ENCODE measurements at regions not wholly inside any gene's neighbourhood (a gene's known extent, or its start where the extent isn't known, plus 50 kb on each side); places are given as distances from the start of the nearest gene placed in this dataset.

GRCh38 chr10:78489034-78489433 lies 455.4 kb downstream of the RPS24 start:
- H3K27me3 ChIP-seq (replicated peaks; ENCODE audit: insufficient read depth, low read depth, low read length, poor library complexity) = peaks cover 2% of the 10 kb centered on the region
- POLR2A ChIA-PET (ENCODE audit: low non-redundant PET) = no interaction called here
- TF ChIP-seq CTCF (conservative IDR thresholded peaks at IDR 0.05; ENCODE audit: low read depth, low read length) (no peak), EZH2 (IDR thresholded peaks at IDR 0.05; ENCODE audit: borderline replicate concordance, low read depth, low read length, poor library complexity, severe bottlenecking) (no peak)
- intact Hi-C loops (cut with micrococcal nuclease; ENCODE audit: unreplicated experiment) = no loop called here
- H3K27ac ChIP-seq (ENCODE audit: low read depth, low read length, poor library complexity, severe bottlenecking) = no peak overlapping the region
- H3K4me3 ChIP-seq (ENCODE audit: low read depth, low read length, poor library complexity, severe bottlenecking) = no peak overlapping the region
- DNase-seq (ENCODE audit: low spot score) = no peak
- H3K4me1 ChIP-seq (ENCODE audit: insufficient read depth, low read length, poor library complexity, severe bottlenecking) = no peaks in the 10 kb centered on the region
- H3K36me3 ChIP-seq (ENCODE audit: insufficient read depth, low read length, poor library complexity, severe bottlenecking) = no peaks in the 10 kb centered on the region
- BruUV-seq (replicated peaks) = no TSS peak
- CTCF ChIA-PET = no interaction called here
- peaks cover 7% of the 10 kb centered on the region for H3K9me3 ChIP-seq (ENCODE audit: low read depth, low read length, poor library complexity, severe bottlenecking)

GRCh38 chr10:78491812-78492211 lies 458.1 kb downstream of the RPS24 start:
- Histone ChIP-seq H3K36me3 (ENCODE audit: insufficient read depth, low read length, poor library complexity, severe bottlenecking) (no peaks in the 10 kb centered on the region), H3K4me1 (ENCODE audit: insufficient read depth, low read length, poor library complexity, severe bottlenecking) (no peaks in the 10 kb centered on the region), H3K4me3 (ENCODE audit: low read depth, low read length, poor library complexity, severe bottlenecking) (no peak overlapping the region), H3K27ac (ENCODE audit: low read depth, low read length, poor library complexity, severe bottlenecking) (no peak overlapping the region), H3K9me3 (ENCODE audit: low read depth, low read length, poor library complexity, severe bottlenecking) (peaks cover 7% of the 10 kb centered on the region), H3K27me3 (replicated peaks; ENCODE audit: insufficient read depth, low read depth, low read length, poor library complexity) (no peaks in the 10 kb centered on the region)
- BruUV-seq (replicated peaks) = no TSS peak
- intact Hi-C loops (cut with micrococcal nuclease; ENCODE audit: unreplicated experiment) = no loop called here
- TF ChIP-seq CTCF (conservative IDR thresholded peaks at IDR 0.05; ENCODE audit: low read depth, low read length) (no peak), EZH2 (IDR thresholded peaks at IDR 0.05; ENCODE audit: borderline replicate concordance, low read depth, low read length, poor library complexity, severe bottlenecking) (no peak)
- DNase-seq (ENCODE audit: low spot score) = peak; percentile 63
- ChIA-PET CTCF (no interaction called here), POLR2A (ENCODE audit: low non-redundant PET) (no interaction called here)

DNA sequence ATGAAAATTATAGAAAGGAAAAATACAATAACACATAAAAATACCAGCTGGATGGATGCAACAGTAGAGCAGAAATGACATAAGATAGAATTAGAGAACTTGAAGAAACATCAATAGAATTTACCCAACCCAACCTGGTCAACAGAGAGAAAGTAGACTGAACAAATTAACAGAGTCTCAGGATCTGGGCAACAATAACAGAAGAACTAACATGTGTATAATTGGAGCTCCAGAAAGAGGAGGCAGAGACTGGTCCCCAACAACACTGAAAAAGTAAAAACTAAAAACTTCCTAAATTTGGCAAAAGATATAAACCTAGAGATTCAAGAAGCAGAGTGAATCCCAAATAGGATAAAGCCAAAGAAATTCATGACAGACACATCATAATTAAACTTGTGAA lies 458.8 kb downstream of the RPS24 start:
- H3K9me3 ChIP-seq (ENCODE audit: low read depth, low read length, poor library complexity, severe bottlenecking) = peaks cover 7% of the 10 kb centered on the region
- no TSS peak for BruUV-seq (replicated peaks)
- no peak for DNase-seq (ENCODE audit: low spot score)
- TF ChIP-seq EZH2 (IDR thresholded peaks at IDR 0.05; ENCODE audit: borderline replicate concordance, low read depth, low read length, poor library complexity, severe bottlenecking) (no peak), CTCF (conservative IDR thresholded peaks at IDR 0.05; ENCODE audit: low read depth, low read length) (no peak)
- POLR2A ChIA-PET (ENCODE audit: low non-redundant PET) = no interaction called here
- CTCF ChIA-PET = no interaction called here
- H3K4me3 ChIP-seq (ENCODE audit: low read depth, low read length, poor library complexity, severe bottlenecking) = no peak overlapping the region
- intact Hi-C loops (cut with micrococcal nuclease; ENCODE audit: unreplicated experiment) = no loop called here
- no peak overlapping the region for H3K27ac ChIP-seq (ENCODE audit: low read depth, low read length, poor library complexity, severe bottlenecking)
- no peaks in the 10 kb centered on the region for H3K4me1 ChIP-seq (ENCODE audit: insufficient read depth, low read length, poor library complexity, severe bottlenecking)
- no peaks in the 10 kb centered on the region for H3K36me3 ChIP-seq (ENCODE audit: insufficient read depth, low read length, poor library complexity, severe bottlenecking)
- H3K27me3 ChIP-seq (replicated peaks; ENCODE audit: insufficient read depth, low read depth, low read length, poor library complexity) = no peaks in the 10 kb centered on the region
